HG03378 (cell line): ENCODE measurements at regions not wholly inside any gene's neighbourhood (a gene's known extent, or its start where the extent isn't known, plus 50 kb on each side); places are given as distances from the start of the nearest gene placed in this dataset.
"Not testable (repeated sequence)": the region's sequence is repeated elsewhere in the genome, so short reads cannot be mapped to it uniquely, and the experiment has no call there.

Experiments
- ATAC-seq: cut with Tn5 transposase; IDR thresholded peaks from one replicate; pipeline ENCODE4 v1.9.1; 2021; ENCODE audit warnings: mild to moderate bottlenecking, moderate library complexity; ENCODE audit not compliant: unreplicated experiment

DNA sequence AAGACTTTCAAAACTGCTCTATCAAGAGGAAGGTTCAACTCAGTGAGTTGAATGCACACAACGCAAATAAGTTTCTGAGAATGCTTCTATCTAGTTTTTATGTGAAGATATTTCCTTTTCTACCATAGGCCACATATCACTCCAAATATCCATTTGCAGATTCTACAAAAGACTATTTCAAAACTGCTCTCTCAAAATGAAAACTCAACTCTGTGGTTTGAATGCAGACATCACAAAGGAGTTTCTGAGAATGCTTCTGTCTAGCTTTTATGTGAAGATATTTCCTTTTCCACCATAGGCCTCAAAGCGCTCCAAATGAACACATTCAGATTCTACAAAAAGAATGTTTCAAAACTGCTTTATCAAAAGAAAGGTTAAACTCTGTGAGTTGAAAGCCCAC, 1093.1 kb upstream of the DEFB115 start:
- not testable (repeated sequence) for ATAC-seq

DNA sequence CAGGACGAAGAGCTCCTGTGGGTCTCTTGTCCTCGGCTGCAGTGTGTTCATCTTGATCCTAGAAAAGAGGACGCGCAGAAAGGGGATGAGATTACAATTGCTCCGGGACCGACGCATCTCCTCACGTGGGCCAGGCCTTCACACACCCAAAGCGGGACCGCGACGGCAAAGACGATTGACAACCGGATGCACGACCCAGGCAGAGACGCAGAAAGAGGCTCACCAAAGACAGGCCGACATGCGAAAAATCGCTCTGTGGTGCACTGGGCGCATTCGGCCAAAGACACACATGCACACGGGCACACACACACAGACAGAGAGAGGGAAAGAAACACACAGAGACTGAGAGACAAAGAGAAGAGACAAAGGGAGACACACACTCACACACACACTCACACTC, 1089.9 kb upstream of the DEFB115 start:
- no peak for ATAC-seq

DNA sequence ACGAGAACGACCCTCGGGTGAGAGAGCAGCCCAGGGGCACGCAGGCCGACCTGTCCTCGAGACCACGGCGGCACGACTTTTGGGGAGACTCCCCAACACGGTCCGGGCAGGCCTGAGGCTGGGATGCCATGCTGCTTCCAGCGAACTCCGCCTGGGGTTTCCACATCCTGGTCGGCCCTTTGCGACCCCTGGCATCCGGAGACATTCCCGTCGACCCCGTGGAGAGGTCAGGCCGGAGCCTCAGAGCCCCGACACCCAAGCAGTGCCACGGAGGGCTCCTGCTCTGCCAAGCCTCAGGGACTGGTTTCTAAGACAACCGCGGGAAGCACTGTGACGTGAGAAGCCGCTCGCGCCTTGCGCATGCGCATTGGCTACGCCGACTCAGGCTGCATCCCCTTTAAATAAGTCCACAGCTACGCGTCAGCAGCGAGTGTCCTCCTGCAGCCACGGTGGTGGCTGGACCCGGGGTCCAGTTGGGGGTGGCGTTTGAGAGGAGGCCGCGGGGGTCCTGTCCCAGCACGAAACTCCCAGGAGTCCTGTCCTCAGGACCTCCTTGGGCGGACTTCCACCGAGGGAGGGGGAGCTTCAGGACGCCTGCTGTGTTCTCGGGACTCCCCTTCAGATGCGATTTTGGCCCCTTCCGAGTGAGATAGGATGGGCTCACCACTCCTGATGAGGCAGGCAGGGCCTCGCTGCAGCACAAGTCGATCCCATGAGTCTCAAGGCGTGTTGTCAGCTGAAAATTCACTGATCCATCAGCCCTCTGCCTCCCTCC, 1089.3 kb upstream of the DEFB115 start:
- ATAC-seq, result no peak

DNA sequence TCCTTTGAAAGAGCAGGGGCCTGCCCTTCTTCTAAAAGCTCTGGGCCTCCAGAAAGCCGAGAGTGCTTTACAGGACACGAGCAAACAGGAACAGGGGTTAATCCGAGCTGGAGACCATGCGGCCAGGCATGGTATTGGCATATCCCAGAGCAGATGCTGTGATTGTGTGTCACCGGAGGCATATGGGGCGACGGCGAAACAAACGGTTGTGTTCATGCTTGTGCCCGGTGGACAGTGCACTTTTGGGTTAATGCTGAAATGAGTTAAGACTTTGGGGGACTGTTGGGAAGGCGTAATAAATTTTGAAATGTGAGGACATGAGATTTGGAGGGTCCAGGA, 1088.7 kb upstream of the DEFB115 start:
- no peak for ATAC-seq

DNA sequence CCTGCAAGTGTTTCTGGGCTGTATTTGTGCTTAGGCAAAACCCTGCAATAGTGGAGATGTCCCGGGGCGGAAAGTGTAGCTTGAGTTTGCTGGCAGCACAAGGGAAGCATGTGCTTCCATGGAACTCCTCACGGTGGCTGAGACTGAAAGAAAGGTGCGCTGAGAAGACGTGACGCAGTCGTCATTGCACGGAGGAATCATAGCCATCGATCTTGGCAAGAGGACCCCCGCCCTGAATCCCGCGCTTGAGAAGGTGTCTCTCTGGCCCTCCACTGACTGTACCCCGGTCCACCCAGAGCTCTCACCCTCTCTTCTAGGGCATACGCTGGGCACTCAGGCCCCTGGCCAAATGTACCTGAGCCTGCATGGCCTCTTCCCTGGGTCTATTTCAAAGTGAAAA, 1081.8 kb upstream of the DEFB115 start:
- ATAC-seq, result no peak

DNA sequence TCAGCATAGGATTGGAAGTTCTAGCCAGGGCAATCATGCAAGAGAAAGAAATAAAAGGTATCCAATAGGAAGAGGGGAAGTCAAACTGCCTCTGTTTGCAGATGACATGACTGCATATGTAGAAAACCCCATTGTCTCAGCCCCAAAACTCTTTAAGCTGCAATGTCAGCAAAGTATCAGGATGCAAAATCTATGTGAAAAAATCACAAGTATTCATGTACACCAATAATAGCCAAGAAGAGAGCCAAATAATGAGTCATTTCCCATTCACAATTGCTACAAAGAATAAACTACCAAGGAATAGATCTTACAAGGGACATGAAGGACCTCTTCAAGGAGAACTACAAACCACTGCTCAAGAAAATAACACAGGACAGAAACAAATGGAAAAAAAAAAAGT, 1074.3 kb upstream of the DEFB115 start:
- not testable (repeated sequence) for ATAC-seq

DNA sequence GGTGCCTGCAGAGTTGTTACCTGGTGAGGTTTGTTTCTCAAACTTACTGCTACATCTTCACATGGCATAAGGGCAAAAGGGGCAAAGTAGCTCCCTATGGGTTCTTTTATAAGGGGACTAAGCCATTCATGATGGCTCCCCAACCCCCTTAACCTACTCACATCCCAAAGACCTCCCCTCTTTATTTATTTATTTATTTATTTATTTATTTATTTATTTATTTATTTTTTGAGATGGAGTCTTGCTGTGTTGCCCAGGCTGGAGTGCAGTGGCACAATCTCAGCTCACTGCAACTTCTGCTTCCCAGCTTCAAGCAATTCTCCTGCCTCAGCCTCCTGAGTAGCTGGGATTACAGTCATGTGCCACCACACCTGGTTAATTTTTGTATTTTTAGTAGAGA, 1065.7 kb upstream of the DEFB115 start:
- not testable (repeated sequence) for ATAC-seq

DNA sequence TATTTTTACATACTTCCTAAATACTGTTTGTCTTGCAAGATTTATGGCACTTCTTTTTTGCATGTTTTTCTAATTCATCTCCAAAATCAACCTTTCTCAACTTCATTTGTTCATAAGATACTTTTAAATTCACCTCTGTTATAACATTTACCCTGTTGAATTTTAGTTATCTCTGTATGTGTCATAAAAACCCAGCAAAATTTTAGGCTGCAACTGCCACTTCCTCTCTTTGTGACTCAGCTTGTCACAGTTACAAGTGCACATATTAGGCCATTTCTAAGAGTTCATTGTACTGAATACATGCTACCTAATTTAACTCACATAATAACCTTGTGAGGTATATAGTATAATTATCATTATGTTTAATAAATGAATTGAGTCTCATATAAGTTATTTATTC, 1023.0 kb upstream of the DEFB115 start:
- ATAC-seq, result not testable (repeated sequence)

DNA sequence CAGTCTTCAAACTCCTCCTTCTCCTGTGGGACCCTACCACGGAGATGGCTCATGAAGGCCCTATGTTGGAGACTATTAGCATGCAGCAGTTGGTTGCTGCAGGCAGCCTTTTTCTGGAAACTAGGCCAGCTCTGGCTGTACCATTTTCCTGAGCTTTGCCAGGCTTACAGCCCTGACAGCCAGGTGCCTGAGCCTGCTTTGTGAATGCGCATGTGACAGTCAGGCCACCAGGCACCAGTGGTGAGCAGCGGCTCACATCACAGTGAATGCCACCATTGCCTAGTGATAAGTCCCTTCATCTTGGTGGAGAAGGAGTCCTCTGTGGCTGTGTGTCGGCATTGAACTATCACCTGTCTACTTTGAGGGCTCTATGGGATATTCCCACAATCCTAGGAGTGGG, 982.4 kb upstream of the DEFB115 start:
- ATAC-seq, result not testable (repeated sequence)

DNA sequence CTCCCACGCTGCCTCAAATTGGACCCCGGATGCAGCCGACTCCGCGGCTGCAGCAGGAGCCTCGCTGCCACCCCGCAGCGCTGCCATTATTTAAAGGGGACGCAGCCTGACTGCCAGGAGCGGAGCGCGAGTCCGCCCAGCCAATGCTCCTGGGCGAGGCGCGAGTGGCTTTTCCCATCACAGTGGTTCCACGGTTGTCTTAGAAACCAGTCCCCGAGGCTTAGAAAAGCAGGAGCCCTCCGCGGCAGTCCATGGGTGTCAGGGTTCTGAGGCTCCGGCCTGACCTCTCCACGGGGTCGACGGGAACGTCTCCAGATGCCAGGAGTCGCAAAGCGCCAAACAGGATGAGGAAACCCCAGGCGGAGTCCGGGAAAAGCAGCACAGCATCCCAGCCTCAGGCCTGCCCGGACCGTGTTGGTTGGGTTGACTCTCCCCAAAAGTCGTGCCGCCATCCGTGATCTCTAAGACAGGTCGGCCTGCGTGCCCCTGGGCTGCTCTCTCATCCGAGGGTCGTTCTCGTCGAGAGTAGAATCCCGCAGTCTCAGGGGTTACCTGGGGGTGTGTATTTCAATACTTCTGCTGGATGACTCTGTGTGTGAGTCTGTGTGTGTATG, 975.8 kb upstream of the DEFB115 start:
- ATAC-seq, result no peak

DNA sequence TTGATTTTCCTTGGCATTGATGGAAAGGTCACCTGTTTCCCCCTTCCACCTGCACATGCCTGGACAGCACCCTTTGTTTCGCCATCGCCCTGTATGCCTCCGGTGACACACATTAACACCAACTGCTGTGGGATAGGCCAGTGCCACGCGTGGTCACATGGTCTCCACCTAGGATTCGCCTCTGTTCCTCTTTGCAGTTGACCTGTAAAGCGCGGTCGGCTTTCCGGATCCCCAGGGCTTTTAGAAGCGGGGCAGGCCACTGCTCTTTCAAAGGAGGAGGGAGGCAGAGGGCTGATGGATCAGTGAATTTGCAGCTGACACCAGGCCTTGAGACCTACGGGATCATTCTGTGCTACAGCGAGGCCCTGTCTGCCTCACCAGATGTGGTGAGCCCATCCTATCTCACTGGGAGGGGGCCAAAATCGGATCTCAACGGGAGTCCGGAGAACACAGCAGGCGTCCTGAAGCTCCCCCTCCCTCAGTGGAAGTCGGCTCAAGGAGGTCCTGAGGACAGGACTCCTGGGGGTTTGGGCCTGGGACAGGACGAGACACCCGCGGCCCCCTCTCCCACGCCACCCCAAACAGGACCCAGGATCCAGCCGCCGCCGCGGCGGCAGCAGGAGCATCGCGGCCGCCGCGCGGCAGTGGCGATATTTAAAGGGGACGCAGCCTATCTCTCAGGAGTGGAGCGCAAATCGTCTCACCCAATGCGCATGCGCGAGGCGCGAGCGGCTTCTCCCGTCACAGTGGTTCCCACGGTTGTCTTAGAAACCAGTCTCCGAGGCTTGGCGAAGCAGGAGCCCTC, 973.8 kb upstream of the DEFB115 start:
- not testable (repeated sequence) for ATAC-seq

DNA sequence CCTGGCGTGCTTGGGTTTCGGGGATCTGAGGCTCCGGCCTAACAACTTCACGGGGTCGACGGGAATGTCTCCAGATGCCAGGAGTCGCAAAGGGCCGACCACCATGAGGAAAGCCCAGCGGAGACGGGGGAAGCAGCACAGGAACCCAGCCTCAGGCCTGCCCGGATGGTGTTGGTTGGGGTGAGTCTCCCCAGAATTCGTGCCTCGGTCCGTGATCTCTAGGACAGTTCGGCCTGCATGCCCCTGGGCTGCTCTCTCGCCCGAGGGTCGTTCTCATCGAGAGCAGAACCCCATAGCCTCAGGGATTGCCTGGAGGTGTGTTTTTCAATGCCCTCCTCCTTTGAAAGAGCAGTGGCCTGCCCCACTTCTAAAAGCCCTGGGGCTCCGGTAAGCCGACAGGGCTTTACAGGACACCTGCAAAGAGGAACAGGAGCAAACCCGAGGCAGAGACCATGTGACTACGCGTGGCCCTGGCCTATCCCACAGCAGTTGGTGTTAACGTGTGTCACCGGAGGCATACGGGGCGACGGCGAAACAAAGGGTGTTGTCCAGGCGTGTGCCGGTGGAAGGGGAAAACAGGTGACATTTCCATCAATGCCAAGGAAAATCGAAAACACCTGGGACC, 973.1 kb upstream of the DEFB115 start:
- no peak for ATAC-seq

DNA sequence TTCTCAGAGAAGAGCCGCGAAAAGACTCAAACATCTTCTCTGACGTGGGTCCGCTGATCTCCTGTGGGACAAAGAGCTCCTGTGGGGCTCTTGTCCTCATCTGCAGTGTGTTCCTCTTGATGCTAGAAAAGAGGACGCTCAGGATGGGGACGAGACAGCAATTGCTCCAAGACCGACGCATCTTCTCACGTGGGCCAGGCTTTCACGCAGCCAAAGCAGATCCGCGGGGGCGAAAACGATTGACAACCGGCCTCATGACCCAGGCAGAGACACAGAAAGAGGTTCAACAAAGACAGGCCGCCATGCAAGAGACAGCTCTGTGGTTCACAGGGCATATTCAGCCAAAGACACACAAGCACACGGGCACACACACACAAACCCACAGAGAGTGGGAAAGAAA, 971.8 kb upstream of the DEFB115 start:
- no peak for ATAC-seq

DNA sequence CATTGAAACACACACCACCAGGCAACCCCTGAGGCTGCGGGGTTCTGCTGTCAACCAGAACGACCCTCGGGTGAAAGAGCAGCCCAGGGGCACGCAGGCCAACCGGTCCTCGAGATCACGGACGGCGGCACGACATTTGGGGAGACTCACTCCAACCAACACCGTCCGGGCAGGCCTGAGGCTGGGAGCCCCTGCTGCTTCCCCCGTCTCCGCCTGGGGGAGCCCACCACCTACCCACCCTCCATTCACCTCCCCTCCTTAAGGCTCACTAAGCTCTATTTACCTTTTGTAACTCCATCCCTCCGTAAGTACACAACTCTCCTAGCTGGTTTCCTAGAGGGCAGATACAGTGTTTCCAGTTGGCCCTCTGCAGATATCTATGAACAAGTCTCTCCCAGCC, 971.3 kb upstream of the DEFB115 start:
- no peak for ATAC-seq

DNA sequence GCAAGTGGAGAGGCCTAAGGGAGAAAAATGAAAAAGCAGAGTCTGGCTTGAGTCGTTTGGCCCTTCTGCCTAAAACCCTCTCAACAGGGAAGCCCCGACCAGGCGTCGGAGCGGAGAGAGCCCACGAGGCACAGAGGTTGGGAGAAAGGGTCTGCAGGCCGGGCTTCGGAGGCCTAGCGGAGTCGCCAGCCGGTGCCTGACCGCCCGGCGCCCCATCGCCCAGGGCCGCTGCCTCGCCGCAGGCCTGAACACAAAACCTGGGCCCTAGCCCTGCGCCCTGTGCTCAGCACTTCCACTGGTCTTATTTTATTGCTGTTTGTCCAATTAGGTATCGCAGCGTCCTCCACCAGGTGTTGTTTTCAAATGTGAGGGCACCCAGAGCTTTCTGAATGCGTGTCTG, 970.0 kb upstream of the DEFB115 start:
- ATAC-seq, result not testable (repeated sequence)

DNA sequence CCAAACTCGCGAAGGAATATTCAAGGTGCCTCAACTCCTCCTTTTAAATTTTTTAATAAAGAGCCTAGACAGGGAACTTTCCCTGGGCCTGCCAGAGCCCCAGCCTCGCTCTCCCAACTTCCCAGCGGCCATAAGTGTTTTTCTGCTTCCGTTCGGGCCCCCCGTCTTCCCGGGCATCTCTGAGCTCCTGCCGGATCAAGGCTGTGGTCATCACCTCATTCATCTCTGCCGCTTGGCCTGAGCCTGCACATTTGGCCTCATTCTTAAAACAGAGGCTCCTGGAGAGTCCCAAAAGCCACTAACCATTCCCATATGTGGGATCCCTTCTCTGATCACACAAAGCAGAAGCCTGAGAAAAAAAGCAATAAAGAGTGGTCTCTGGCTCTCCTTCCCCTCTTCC, 969.1 kb upstream of the DEFB115 start:
- no peak for ATAC-seq

DNA sequence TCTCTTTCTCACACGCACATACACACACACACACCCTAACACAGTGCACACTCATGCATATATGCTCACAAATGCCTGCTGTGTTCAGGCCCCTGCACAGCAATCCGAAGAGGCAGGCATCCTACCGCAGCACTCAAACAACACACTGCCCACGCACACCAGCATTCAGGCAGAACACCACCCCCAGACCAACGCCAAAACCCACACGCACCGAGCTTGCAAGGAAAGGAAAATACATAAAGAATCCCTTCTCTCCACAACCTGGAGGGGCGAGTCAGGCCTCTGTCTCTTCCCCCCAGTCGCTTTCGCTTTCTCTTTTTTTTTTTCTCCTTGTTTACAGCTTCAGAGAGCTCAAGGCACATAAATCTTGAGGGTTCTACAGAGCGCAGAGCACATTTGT, 968.4 kb upstream of the DEFB115 start:
- not testable (repeated sequence) for ATAC-seq

DNA sequence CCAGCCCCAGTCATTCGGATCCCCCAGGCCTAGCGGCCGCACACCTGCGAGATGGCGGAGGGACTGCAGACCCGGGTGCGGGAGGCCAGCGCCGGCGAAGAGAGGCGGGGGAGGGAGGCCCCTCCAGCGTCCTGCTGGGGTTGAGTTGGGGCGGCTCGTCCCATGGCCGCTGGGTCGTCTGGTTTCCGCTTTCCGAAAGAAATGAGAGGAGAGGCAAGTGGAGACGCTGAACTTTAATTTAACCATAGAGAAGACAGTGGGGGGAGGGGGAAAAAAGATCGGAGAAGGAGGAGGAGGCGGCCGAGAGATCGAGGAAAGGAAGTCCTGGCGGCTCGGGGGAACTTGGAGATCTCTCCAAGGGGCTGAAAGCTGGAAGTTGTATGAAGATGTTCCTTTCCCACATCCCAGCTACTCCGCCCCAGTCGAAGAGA, 967.7 kb upstream of the DEFB115 start:
- ATAC-seq, result not testable (repeated sequence)

DNA sequence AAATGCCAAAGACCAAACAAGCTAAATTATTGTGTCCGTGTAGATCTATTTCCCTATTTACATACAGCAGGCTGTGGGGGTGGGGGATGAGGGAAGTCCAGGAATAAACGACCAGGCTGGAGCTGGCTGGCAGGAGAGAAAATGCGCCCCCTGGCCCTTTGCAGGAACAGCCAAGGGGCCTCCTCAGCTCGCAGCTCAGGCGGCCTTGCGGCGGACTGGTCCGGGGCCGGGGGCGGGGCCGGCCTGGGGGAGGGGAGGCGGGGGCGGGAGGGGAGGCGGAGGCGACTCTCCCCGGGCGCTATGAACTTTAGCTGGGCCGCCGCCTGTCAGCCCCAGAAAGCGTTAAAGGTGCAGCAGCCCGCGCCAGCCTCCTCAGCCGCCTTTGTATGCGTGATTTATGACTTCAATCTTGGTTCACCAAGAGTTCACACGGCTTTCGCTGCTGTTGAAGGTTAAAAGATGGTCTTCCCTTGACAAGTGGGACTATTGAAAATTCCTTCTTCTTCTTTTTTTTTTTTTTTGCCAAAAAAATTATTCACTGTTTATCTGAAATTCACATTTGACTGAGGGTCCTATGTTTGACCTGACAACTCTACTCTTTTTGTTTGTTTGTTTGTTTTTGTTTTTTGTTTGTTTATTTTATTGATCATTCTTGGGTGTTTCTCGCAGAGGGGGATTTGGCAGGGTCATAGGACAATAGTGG, 967.0 kb upstream of the DEFB115 start:
- not testable (repeated sequence) for ATAC-seq

DNA sequence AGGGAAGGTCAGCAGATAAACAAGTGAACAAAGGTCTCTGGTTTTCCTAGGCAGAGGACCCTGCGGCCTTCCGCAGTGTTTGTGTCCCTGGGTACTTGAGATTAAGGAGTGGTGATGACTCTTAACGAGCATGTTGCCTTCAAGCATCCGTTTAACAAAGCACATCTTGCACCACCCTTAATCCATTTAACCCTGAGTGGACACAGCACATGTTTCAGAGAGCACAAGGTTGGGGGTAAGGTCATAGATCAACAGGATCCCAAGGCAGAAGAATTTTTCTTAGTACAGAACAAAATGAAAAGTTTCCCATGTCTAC, 966.4 kb upstream of the DEFB115 start:
- not testable (repeated sequence) for ATAC-seq

DNA sequence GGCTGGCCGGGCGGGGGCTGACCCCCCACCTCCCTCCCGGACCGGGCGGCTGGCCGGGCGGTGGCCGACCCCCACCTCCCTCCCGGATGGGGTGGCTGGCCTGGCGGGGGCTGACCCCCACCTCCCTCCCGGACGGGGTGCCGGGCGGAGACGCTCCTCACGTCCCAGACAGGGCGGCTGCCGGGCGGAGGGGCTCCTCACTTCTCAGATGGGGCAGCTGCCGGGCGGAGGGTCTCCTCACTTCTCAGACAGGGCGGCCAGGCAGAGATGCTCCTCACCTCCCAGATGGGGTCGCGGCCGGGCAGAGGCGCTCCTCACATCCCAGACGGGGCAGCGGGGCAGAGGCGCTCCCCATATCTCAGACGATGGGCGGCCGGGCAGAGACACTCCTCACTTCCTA, 965.8 kb upstream of the DEFB115 start:
- not testable (repeated sequence) for ATAC-seq
